Activated naive CD4-positive, alpha-beta T cell treated with anti-CD3 and anti-CD28 coated beads, Interleukin-2, amount 50 U/mL, for 72 hours (primary cell): ENCODE measurements at regions not wholly inside any gene's neighbourhood (a gene's known extent, or its start where the extent isn't known, plus 50 kb on each side); places are given as distances from the start of the nearest gene placed in this dataset.
"Not testable (repeated sequence)": the region's sequence is repeated elsewhere in the genome, so short reads cannot be mapped to it uniquely, and the experiment has no call there.

ENCODE experiments used
- ATAC-seq, 2 donors: fragments of 150-1000 bp; cut with Tn5 transposase; 2 replicates each; pipeline ENCODE4 v1.10.0; 2021; ENCODE audit warnings: mild to moderate bottlenecking in 2 of 2, moderate library complexity in 2 of 2
- DNase-seq, 2 donors: peaks; one replicate each; pipeline ENCODE4 v3.0.0; 2021 to 2022; ENCODE audit warnings: low spot score in 2 of 2
- H3K27ac Mint-ChIP-seq, 2 donors: one replicate each; pipeline ENCODE4 v1.8.0; 2022; ENCODE audit warnings: mild to moderate bottlenecking in 2 of 2, mixed read lengths in 2 of 2
- H3K36me3 Mint-ChIP-seq, 2 donors: one replicate each; pipeline ENCODE4 v1.8.0; 2022; ENCODE audit warnings: mixed read lengths in 2 of 2
- H3K9me3 Mint-ChIP-seq, 2 donors: one replicate each; pipeline ENCODE4 v1.8.0; 2022; ENCODE audit warnings: mixed read lengths in 2 of 2

DNA sequence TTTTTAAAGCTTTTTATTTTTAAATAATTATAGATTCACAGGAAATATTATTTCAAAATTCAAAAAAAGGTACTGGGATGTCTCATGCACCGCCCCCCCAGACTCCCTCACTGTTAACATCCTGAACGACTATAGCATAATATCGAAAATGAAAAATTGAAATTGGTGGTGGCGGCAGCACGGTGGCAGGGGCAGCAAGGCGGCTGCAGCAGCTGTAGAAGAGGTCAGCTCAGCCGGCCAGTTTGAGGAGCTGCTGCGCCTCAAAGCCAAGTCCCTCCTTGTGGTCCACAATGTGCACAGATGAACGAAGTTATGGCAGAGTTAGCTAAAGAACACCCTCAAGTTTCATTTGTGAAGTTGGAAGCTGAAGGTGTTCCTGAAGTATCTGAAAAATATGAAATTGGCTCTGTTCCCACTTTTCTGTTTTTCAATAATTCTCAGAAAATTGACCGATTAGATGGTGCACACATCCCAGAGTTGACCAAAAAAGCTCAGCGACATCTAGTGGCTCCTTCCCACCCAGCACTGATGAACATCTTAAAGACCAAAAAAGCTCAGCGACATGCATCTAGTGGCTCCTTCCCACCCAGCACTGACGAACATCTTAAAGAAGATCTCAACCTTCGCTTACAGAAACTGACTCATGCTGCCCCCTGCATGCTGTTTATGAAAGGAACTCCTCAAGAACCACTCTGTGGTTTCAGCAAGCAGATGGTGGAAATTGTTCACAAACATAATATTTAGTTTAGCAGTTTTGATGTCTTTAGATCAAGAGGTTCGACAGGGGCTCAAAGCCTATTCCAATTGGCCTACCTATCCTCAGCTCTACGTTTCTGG, 100.8 kb downstream of the FAM217A start:
- H3K27ac Mint-ChIP-seq, result no peak overlapping the region
- peak in 1 of 2 donors; percentile 22 for DNase-seq
- peaks cover 0 to 4% of the 10 kb centered on the region in 2 donors for H3K9me3 Mint-ChIP-seq
- peaks cover 0 to 5% of the 10 kb centered on the region in 2 donors for H3K36me3 Mint-ChIP-seq
- peak; percentile 93 to 99 for ATAC-seq

GRCh38 chr6:3978966-3979365, 100.0 kb downstream of the FAM217A start:
- ATAC-seq, DNase-seq, H3K27ac Mint-ChIP-seq, H3K36me3 Mint-ChIP-seq, H3K9me3 Mint-ChIP-seq: not testable (repeated sequence)

- Mint-ChIP-seq H3K36me3 (peaks cover 0 to 5% of the 10 kb centered on the region in 2 donors), H3K9me3 (peaks cover 0 to 4% of the 10 kb centered on the region in 2 donors), H3K27ac (no peak overlapping the region)
- DNase-seq, result no peak
- ATAC-seq, result no peak
Observed at GRCh38 chr6:3981917-3982316, 97.0 kb downstream of the FAM217A start.

GRCh38 chr6:3983778-3984177, 95.2 kb downstream of the FAM217A start:
- no peak for ATAC-seq
- Mint-ChIP-seq H3K9me3 (peaks cover 0 to 4% of the 10 kb centered on the region in 2 donors), H3K27ac (no peak overlapping the region), H3K36me3 (peaks cover 0 to 5% of the 10 kb centered on the region in 2 donors)
- DNase-seq, result no peak

DNA sequence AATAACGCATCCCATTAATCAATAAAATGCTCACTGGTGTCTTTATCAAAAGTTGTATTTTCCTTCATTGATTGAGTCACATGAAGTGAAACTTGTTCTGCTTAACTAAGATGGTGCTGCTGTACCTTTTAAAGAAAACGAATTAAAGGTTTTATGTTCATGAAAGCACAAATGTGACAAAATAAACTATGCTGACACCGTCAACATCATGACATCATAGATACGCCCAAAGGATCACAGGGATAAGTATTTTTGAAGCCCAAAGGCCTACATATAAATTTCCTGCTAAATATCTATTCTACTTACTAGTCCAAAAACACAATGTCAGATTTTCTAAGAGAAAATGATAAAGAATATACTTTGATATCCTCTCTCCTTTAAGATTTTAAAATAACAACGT, 94.4 kb downstream of the FAM217A start:
- Mint-ChIP-seq H3K27ac (no peak overlapping the region), H3K9me3 (peaks cover 0 to 4% of the 10 kb centered on the region in 2 donors), H3K36me3 (peaks cover 0 to 5% of the 10 kb centered on the region in 2 donors)
- ATAC-seq (no peak), DNase-seq (no peak)

DNA sequence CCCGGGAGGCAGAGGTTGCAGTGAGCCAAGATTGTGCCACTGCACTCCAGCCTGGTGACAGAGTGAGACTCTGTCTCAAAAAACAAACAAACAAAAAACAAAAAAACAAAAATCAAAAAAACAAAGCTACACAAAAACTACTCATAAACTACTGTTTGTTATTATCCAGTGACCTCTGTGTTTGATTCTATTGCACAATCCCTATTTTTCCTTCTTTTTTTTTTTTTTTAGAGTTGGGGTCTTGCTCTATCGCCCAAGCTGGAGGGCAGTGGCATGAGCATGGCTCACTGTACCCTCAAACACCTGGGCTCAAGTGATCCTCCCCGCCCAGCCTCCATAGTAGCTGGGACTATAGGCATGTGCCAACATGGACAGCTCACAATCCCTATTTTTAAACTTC, 92.7 kb downstream of the FAM217A start:
- no peak overlapping the region for H3K27ac Mint-ChIP-seq

GRCh38 chr6:3987053-3987452, 91.9 kb downstream of the FAM217A start:
- Mint-ChIP-seq H3K9me3 (peaks cover 0 to 2% of the 10 kb centered on the region in 2 donors), H3K27ac (peak overlapping the region in 1 of 2 donors; percentile 26), H3K36me3 (peaks cover 0 to 2% of the 10 kb centered on the region in 2 donors)
- ATAC-seq, result no peak
- no peak for DNase-seq

More for the DNA sequence above, 92.7 kb downstream of the FAM217A start:
- DNase-seq (no peak), ATAC-seq (no peak)
- H3K36me3 Mint-ChIP-seq, result peaks cover 0 to 5% of the 10 kb centered on the region in 2 donors
- peaks cover 0 to 4% of the 10 kb centered on the region in 2 donors for H3K9me3 Mint-ChIP-seq

- DNase-seq (no peak), ATAC-seq (peak in 1 of 2 donors; percentile 36)
- Mint-ChIP-seq H3K9me3 (no peaks in the 10 kb centered on the region), H3K27ac (peak overlapping the region in 1 of 2 donors; percentile 26), H3K36me3 (no peaks in the 10 kb centered on the region)
Observed at GRCh38 chr6:3987576-3987975, 91.4 kb downstream of the FAM217A start.

DNA sequence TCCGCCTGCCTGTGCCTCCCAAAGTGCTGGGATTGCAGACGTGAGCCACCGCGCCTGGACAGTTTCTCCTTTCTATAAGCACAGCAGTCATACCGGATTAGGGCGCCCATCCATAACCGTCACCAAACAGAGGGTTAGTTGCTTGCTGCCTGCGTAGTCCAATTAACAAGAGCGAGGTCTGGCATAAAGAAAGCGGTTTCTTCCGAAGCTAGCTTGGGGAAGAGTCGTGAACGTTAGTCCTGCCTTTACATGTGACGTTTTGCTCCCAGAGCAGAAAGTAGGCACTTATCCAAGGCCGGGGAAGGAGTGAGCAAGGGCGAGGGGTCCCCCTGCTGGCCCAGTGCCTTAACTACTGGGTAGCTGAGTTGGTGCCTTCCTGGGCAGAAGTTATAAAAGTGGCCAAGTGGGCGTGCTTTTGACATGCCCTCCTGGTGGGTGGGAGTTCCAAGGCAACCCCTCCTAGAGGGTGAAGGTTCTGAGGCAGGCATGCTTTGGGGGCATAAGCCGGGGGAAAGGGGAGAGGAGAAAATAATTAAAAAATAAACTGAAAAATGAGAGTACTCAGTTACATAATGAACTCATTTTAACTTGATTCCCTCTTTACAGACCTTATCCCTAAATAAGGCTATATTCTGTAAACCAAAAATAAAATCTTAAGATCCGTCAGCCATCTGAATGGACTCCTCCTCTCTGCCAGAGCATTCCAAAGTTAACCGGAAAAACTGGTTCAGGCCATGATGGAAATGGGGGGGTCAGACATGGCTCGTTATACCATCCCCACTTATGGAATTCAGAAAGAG, 88.0 kb downstream of the FAM217A start:
- H3K27ac Mint-ChIP-seq, result no peak overlapping the region
- no peaks in the 10 kb centered on the region for H3K9me3 Mint-ChIP-seq
- H3K36me3 Mint-ChIP-seq, result no peaks in the 10 kb centered on the region
- ATAC-seq (peak; percentile 89 to 95), DNase-seq (peak; percentile 67 to 74)

- Mint-ChIP-seq H3K36me3 (no peaks in the 10 kb centered on the region), H3K9me3 (no peaks in the 10 kb centered on the region), H3K27ac (no peak overlapping the region)
- no peak for ATAC-seq
- DNase-seq, result no peak
Observed at GRCh38 chr6:3991941-3992340, 87.0 kb downstream of the FAM217A start.

GRCh38 chr6:3996349-3996748, 82.6 kb downstream of the FAM217A start:
- ATAC-seq (no peak), DNase-seq (no peak)
- no peak overlapping the region for H3K27ac Mint-ChIP-seq
- H3K9me3 Mint-ChIP-seq, result no peaks in the 10 kb centered on the region
- no peaks in the 10 kb centered on the region for H3K36me3 Mint-ChIP-seq

- Mint-ChIP-seq H3K27ac (no peak overlapping the region), H3K9me3 (no peaks in the 10 kb centered on the region), H3K36me3 (no peaks in the 10 kb centered on the region)
- ATAC-seq, result no peak
- DNase-seq, result no peak
Observed at GRCh38 chr6:3997177-3997770, 81.7 kb downstream of the FAM217A start.

GRCh38 chr6:3999800-4000661, 78.9 kb downstream of the FAM217A start:
- no peak for DNase-seq

GRCh38 chr6:4004249-4004648, 74.7 kb downstream of the FAM217A start:
- no peak overlapping the region for H3K27ac Mint-ChIP-seq
- H3K36me3 Mint-ChIP-seq, result no peaks in the 10 kb centered on the region
- DNase-seq (no peak), ATAC-seq (peak; percentile 40 to 82)
- H3K9me3 Mint-ChIP-seq, result no peaks in the 10 kb centered on the region

More at GRCh38 chr6:3999800-4000661, 78.9 kb downstream of the FAM217A start:
- no peak overlapping the region for H3K27ac Mint-ChIP-seq
- no peak for ATAC-seq
- H3K9me3 Mint-ChIP-seq, result no peaks in the 10 kb centered on the region
- H3K36me3 Mint-ChIP-seq, result no peaks in the 10 kb centered on the region

- peak; percentile 47 for ATAC-seq
- Mint-ChIP-seq H3K36me3 (peaks cover 0 to 6% of the 10 kb centered on the region in 2 donors), H3K9me3 (no peaks in the 10 kb centered on the region), H3K27ac (no peak overlapping the region)
- no peak for DNase-seq
Observed at GRCh38 chr6:4008324-4009047, 70.5 kb downstream of the FAM217A start.
